SU-DHL-6 (cell line): ENCODE measurements at regions not wholly inside any gene's neighbourhood (a gene's known extent, or its start where the extent isn't known, plus 50 kb on each side); places are given as distances from the start of the nearest gene placed in this dataset.

Experiments used
- H2AFZ ChIP-seq: fragments of 200-600 bp; sonication (generic); 2 replicates; pipeline ENCODE4 v1.6.1; 2014; ENCODE audit warnings: low read depth, mild to moderate bottlenecking, moderate library complexity, mixed read lengths, antibody characterized with exemption, low read length; ENCODE audit not compliant: severe bottlenecking
- H3F3A ChIP-seq: fragments of 200-600 bp; shearing (Covaris generic); 2 replicates; pipeline ENCODE4 v1.6.0; 2016; ENCODE audit warnings: antibody characterized with exemption, mild to moderate bottlenecking; ENCODE audit not compliant: insufficient read depth
- H3K27ac ChIP-seq: fragments of 200-600 bp; sonication (generic); 2 replicates; pipeline ENCODE4 v1.5.1; 2016; ENCODE audit warnings: low read depth, mild to moderate bottlenecking, low read length, moderate library complexity, mixed read lengths
- H3K27me3 ChIP-seq: fragments of 200-600 bp; sonication (generic), shearing (Covaris generic); 2 replicates; pipeline ENCODE4 v1.6.0; 2014; ENCODE audit warnings: mild to moderate bottlenecking, low read length
- H3K36me3 ChIP-seq: fragments of 200-600 bp; sonication (generic); 2 replicates; pipeline ENCODE4 v1.6.1; 2014; ENCODE audit warnings: mild to moderate bottlenecking, low read length, mixed read lengths
- H3K4me2 ChIP-seq: fragments of 300-600, 200-600 bp; shearing (Covaris generic), sonication (generic); 2 replicates; pipeline ENCODE4 v1.6.0; 2014; ENCODE audit warnings: low read length, low read depth, mild to moderate bottlenecking; ENCODE audit not compliant: poor library complexity, severe bottlenecking
- H3K4me3 ChIP-seq: fragments of 200-600 bp; sonication (generic); 2 replicates; pipeline ENCODE4 v1.5.1; 2014; ENCODE audit warnings: antibody characterized with exemption, low read length, mild to moderate bottlenecking, mixed read lengths; ENCODE audit not compliant: insufficient read depth, poor library complexity, severe bottlenecking
- H3K79me2 ChIP-seq: fragments of 200-600 bp; sonication (generic); 2 replicates; pipeline ENCODE4 v1.6.1; 2014; ENCODE audit warnings: mild to moderate bottlenecking, low read length, moderate library complexity; ENCODE audit not compliant: insufficient read depth
- H3K9ac ChIP-seq: fragments of 200-600 bp; sonication (generic); 2 replicates; pipeline ENCODE4 v1.7.0; 2014; ENCODE audit warnings: mild to moderate bottlenecking, low read length
- H3K9me2 ChIP-seq: fragments of 200-600 bp; sonication (generic); replicated peaks from 2 replicates; pipeline ENCODE4 v1.6.1; 2014; ENCODE audit warnings: low read length; ENCODE audit not compliant: insufficient read depth
- H3K9me3 ChIP-seq: fragments of 200-600 bp; sonication (generic); 2 replicates; pipeline ENCODE4 v1.6.1; 2014; ENCODE audit warnings: low read length, mixed read lengths; ENCODE audit not compliant: insufficient read depth
- H4K20me1 ChIP-seq: fragments of 200-600 bp; sonication (generic); 2 replicates; pipeline ENCODE4 v1.6.1; 2014; ENCODE audit warnings: low read depth, mild to moderate bottlenecking, antibody characterized with exemption, low read length, moderate library complexity, mixed read lengths
- EZH2phosphoT487 ChIP-seq: fragments of 200-600 bp; sonication (generic), shearing (Covaris generic); conservative IDR thresholded peaks from 2 replicates; pipeline ENCODE4 v1.6.1; 2018; ENCODE audit warnings: mild to moderate bottlenecking, antibody characterized with exemption, low read length, moderate library complexity, mixed read lengths
- TF ChIP-seq, protein P1 (sequence below): fragments of 200-600 bp; sonication (generic); IDR thresholded peaks from one replicate; pipeline ENCODE4 v1.5.1; 2017; ENCODE audit warnings: antibody characterized with exemption, mild to moderate bottlenecking, low read length, moderate library complexity; ENCODE audit not compliant: insufficient read depth, poor library complexity, severe bottlenecking

GRCh38 chr13:97539651-97540610, 106.0 kb downstream of the RAP2A start:
- no peaks in the 10 kb centered on the region for H3K9me3 ChIP-seq
- H3K36me3 ChIP-seq, result no peaks in the 10 kb centered on the region
- no peak overlapping the region for H3K4me2 ChIP-seq
- no peaks in the 10 kb centered on the region for H3F3A ChIP-seq
- H3K9ac ChIP-seq, result no peak overlapping the region
- no peaks in the 10 kb centered on the region for H4K20me1 ChIP-seq
- no peaks in the 10 kb centered on the region for H3K27me3 ChIP-seq
- H2AFZ ChIP-seq, result no peak overlapping the region
- no peaks in the 10 kb centered on the region for H3K79me2 ChIP-seq
- H3K4me3 ChIP-seq, result no peak overlapping the region
- no peak overlapping the region for H3K27ac ChIP-seq
- H3K9me2 ChIP-seq, result no peaks in the 10 kb centered on the region
- TF ChIP-seq EZH2phosphoT487, result no peak
- TF ChIP-seq, protein P1, sequence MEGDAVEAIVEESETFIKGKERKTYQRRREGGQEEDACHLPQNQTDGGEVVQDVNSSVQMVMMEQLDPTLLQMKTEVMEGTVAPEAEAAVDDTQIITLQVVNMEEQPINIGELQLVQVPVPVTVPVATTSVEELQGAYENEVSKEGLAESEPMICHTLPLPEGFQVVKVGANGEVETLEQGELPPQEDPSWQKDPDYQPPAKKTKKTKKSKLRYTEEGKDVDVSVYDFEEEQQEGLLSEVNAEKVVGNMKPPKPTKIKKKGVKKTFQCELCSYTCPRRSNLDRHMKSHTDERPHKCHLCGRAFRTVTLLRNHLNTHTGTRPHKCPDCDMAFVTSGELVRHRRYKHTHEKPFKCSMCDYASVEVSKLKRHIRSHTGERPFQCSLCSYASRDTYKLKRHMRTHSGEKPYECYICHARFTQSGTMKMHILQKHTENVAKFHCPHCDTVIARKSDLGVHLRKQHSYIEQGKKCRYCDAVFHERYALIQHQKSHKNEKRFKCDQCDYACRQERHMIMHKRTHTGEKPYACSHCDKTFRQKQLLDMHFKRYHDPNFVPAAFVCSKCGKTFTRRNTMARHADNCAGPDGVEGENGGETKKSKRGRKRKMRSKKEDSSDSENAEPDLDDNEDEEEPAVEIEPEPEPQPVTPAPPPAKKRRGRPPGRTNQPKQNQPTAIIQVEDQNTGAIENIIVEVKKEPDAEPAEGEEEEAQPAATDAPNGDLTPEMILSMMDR, result no peak

GRCh38 chr13:97540696-97541095, 106.7 kb downstream of the RAP2A start:
- no peak overlapping the region for H3K4me2 ChIP-seq
- H4K20me1 ChIP-seq, result no peaks in the 10 kb centered on the region
- H3F3A ChIP-seq, result no peaks in the 10 kb centered on the region
- no peaks in the 10 kb centered on the region for H3K27me3 ChIP-seq
- no peak overlapping the region for H3K4me3 ChIP-seq
- TF ChIP-seq, protein P1, result no peak
- no peak for TF ChIP-seq EZH2phosphoT487
- no peaks in the 10 kb centered on the region for H3K79me2 ChIP-seq
- no peaks in the 10 kb centered on the region for H3K9me2 ChIP-seq
- H3K36me3 ChIP-seq, result no peaks in the 10 kb centered on the region
- no peak overlapping the region for H3K27ac ChIP-seq
- no peaks in the 10 kb centered on the region for H3K9me3 ChIP-seq
- H2AFZ ChIP-seq, result no peak overlapping the region
- no peak overlapping the region for H3K9ac ChIP-seq

- H3K4me3 ChIP-seq, result no peak overlapping the region
- H3K9ac ChIP-seq, result no peak overlapping the region
- no peak for TF ChIP-seq EZH2phosphoT487
- TF ChIP-seq, protein P1, result no peak
- no peaks in the 10 kb centered on the region for H3F3A ChIP-seq
- H3K36me3 ChIP-seq, result no peaks in the 10 kb centered on the region
- no peaks in the 10 kb centered on the region for H3K9me2 ChIP-seq
- H3K27me3 ChIP-seq, result no peaks in the 10 kb centered on the region
- H2AFZ ChIP-seq, result no peak overlapping the region
- no peaks in the 10 kb centered on the region for H3K79me2 ChIP-seq
- H3K4me2 ChIP-seq, result no peak overlapping the region
- H3K9me3 ChIP-seq, result no peaks in the 10 kb centered on the region
- H3K27ac ChIP-seq, result no peak overlapping the region
- H4K20me1 ChIP-seq, result no peaks in the 10 kb centered on the region
Observed at GRCh38 chr13:97542102-97542685, 108.2 kb downstream of the RAP2A start.
